ENCODE measurements at regions not wholly inside any gene's neighbourhood (a gene's known extent, or its start where the extent isn't known, plus 50 kb on each side); places are given as distances from the start of the nearest gene placed in this dataset.

DNA sequence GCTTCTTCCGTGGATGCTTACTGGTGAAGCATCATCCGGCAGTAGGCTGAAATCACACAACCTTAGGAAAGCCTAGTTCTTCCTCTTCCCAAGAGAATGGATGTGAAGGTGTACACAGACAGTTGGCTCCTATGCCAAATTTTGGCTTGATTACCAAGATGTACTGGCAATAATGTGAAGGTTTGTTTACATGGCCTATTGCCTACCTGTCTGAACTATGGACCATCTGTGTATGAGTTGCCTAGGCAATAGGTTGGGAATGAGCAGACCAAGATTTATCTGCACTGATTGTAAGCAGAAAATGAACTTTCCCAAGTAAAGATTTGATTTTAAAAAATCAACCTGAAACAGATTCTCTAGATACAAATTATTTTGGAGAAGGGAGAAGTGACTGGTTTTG, 325.9 kb upstream of the SORCS1 start:
- TF ChIP-seq, protein P1, sequence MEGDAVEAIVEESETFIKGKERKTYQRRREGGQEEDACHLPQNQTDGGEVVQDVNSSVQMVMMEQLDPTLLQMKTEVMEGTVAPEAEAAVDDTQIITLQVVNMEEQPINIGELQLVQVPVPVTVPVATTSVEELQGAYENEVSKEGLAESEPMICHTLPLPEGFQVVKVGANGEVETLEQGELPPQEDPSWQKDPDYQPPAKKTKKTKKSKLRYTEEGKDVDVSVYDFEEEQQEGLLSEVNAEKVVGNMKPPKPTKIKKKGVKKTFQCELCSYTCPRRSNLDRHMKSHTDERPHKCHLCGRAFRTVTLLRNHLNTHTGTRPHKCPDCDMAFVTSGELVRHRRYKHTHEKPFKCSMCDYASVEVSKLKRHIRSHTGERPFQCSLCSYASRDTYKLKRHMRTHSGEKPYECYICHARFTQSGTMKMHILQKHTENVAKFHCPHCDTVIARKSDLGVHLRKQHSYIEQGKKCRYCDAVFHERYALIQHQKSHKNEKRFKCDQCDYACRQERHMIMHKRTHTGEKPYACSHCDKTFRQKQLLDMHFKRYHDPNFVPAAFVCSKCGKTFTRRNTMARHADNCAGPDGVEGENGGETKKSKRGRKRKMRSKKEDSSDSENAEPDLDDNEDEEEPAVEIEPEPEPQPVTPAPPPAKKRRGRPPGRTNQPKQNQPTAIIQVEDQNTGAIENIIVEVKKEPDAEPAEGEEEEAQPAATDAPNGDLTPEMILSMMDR (IDR thresholded peaks at IDR 0.05): no peak
- TF ChIP-seq POLR2A (IDR thresholded peaks at IDR 0.05): no peak

All from ovary (tissue), 3 donors.